GM18498 (cell line): ENCODE measurements at regions not wholly inside any gene's neighbourhood (a gene's known extent, or its start where the extent isn't known, plus 50 kb on each side); places are given as distances from the start of the nearest gene placed in this dataset.

ENCODE experiments used
- ATAC-seq: cut with Tn5 transposase; IDR thresholded peaks from one replicate; pipeline ENCODE4 v1.9.1; 2021; ENCODE audit warnings: mild to moderate bottlenecking, moderate library complexity; ENCODE audit not compliant: unreplicated experiment

- no peak for ATAC-seq
Measured at GRCh38 chr15:100807028-100807427, 72.6 kb upstream of the ALDH1A3 start.

- no peak for ATAC-seq
Measured at GRCh38 chr15:100808691-100809090, 70.9 kb upstream of the ALDH1A3 start.

GRCh38 chr15:100809151-100809550 is 70.5 kb upstream of the ALDH1A3 start:
- ATAC-seq = no peak

GRCh38 chr15:100809587-100809986 is 70.0 kb upstream of the ALDH1A3 start:
- no peak for ATAC-seq

GRCh38 chr15:100810229-100810628 is 69.4 kb upstream of the ALDH1A3 start:
- no peak for ATAC-seq

- no peak for ATAC-seq
Measured at GRCh38 chr15:100810831-100811230, 68.8 kb upstream of the ALDH1A3 start.

GRCh38 chr15:100812802-100813201 is 66.8 kb upstream of the ALDH1A3 start:
- ATAC-seq = no peak

- no peak for ATAC-seq
Measured at GRCh38 chr15:100818927-100819326, 60.7 kb upstream of the ALDH1A3 start.

GRCh38 chr15:100820528-100820927 is 59.1 kb upstream of the ALDH1A3 start:
- no peak for ATAC-seq

- ATAC-seq = no peak
Measured at GRCh38 chr15:100821327-100821726, 58.3 kb upstream of the ALDH1A3 start.

- ATAC-seq = no peak
Measured at GRCh38 chr15:100824211-100824610, 55.4 kb upstream of the ALDH1A3 start.

- ATAC-seq = no peak
Measured at GRCh38 chr15:100829457-100829856, 50.2 kb upstream of the ALDH1A3 start.
